ENCODE measurements at regions not wholly inside any gene's neighbourhood (a gene's known extent, or its start where the extent isn't known, plus 50 kb on each side); places are given as distances from the start of the nearest gene placed in this dataset.

- intact Hi-C loops (cut with micrococcal nuclease) = no loop called here
- no peak for TF ChIP-seq CTCF (IDR thresholded peaks at IDR 0.05)
- no peak for TF ChIP-seq EZH2 (IDR thresholded peaks at IDR 0.05; ENCODE audit: borderline replicate concordance, insufficient read depth, low read depth, low read length, poor library complexity, severe bottlenecking)
- CTCF ChIA-PET = no interaction called here
Measured at GRCh38 chr14:34243401-34243800, 218.6 kb downstream of the SPTSSA start.

GRCh38 chr14:34243001-34243400 lies 219.0 kb downstream of the SPTSSA start:
- Histone ChIP-seq H2AFZ (ENCODE audit: insufficient read depth, low read depth, low read length, poor library complexity, severe bottlenecking) (no peak overlapping the region), H3K4me1 (ENCODE audit: control insufficient read depth in 2 of 2, insufficient read depth in 2 of 2, low read length in 2 of 2) (no peaks in the 10 kb centered on the region), H3K9me3 (ENCODE audit: control extremely low read depth in 1 of 3, control insufficient read depth in 2 of 3, insufficient read depth in 1 of 3, low read length in 2 of 3) (no peaks in the 10 kb centered on the region), H3K4me3 (ENCODE audit: control extremely low read depth in 1 of 5, extremely low read depth in 1 of 5, insufficient read depth in 1 of 5, low read depth in 2 of 5, low read length in 4 of 5) (no peak overlapping the region), H3K36me3 (replicated peaks in 1 of 2; ENCODE audit: control extremely low read depth in 1 of 2, control insufficient read depth in 1 of 2, extremely low read depth in 1 of 2, insufficient read depth in 2 of 2, low read length in 1 of 2) (no peaks in the 10 kb centered on the region), H3K4me2 (replicated peaks; ENCODE audit: low read depth, low read length, poor library complexity, severe bottlenecking) (no peak overlapping the region), H3K9ac (ENCODE audit: low read length) (no peak overlapping the region), H4K20me1 (ENCODE audit: control insufficient read depth, insufficient read depth, low read length, poor library complexity, severe bottlenecking) (no peaks in the 10 kb centered on the region), H3K79me2 (ENCODE audit: control insufficient read depth, insufficient read depth, low read length) (no peaks in the 10 kb centered on the region), H3K27me3 (replicated peaks in 1 of 4; ENCODE audit: control extremely low read depth in 1 of 4, control insufficient read depth in 3 of 4, insufficient read depth in 4 of 4, low read length in 3 of 4) (no peaks in the 10 kb centered on the region), H3K27ac (ENCODE audit: low read length in 2 of 2) (no peak overlapping the region)
- POLR2A ChIA-PET = no interaction called here
- Mint-ChIP-seq H3K4me3 (no peak overlapping the region), H3K4me1 (no peaks in the 10 kb centered on the region), H3K9me3 (ENCODE audit: insufficient read depth) (no peaks in the 10 kb centered on the region), H3K27ac (no peak overlapping the region), H3K27me3 (peaks cover 20% of the 10 kb centered on the region)
- TF ChIP-seq EZH2 (IDR thresholded peaks at IDR 0.05; ENCODE audit: borderline replicate concordance, insufficient read depth, low read depth, low read length, poor library complexity, severe bottlenecking) (no peak), CTCF (IDR thresholded peaks at IDR 0.05) (no peak)
- WGBS (ENCODE audit: insufficient coverage) = no CpG with 5 or more reads among the region's 1 CpG
- CTCF ChIA-PET = no interaction called here
- intact Hi-C loops (cut with micrococcal nuclease) = no loop called here
- DNase-seq (no peak), ATAC-seq (ENCODE audit: low read depth) (no peak)

More at GRCh38 chr14:34243401-34243800, 218.6 kb downstream of the SPTSSA start:
- Histone ChIP-seq H3K4me3 (ENCODE audit: control extremely low read depth in 1 of 5, extremely low read depth in 1 of 5, insufficient read depth in 1 of 5, low read depth in 2 of 5, low read length in 4 of 5) (no peak overlapping the region), H3K27me3 (replicated peaks in 1 of 4; ENCODE audit: control extremely low read depth in 1 of 4, control insufficient read depth in 3 of 4, insufficient read depth in 4 of 4, low read length in 3 of 4) (no peaks in the 10 kb centered on the region), H3K27ac (ENCODE audit: low read length in 2 of 2) (no peak overlapping the region), H2AFZ (ENCODE audit: insufficient read depth, low read depth, low read length, poor library complexity, severe bottlenecking) (no peak overlapping the region), H4K20me1 (ENCODE audit: control insufficient read depth, insufficient read depth, low read length, poor library complexity, severe bottlenecking) (no peaks in the 10 kb centered on the region), H3K9me3 (ENCODE audit: control extremely low read depth in 1 of 3, control insufficient read depth in 2 of 3, insufficient read depth in 1 of 3, low read length in 2 of 3) (no peaks in the 10 kb centered on the region), H3K4me1 (ENCODE audit: control insufficient read depth in 2 of 2, insufficient read depth in 2 of 2, low read length in 2 of 2) (no peaks in the 10 kb centered on the region), H3K36me3 (replicated peaks in 1 of 2; ENCODE audit: control extremely low read depth in 1 of 2, control insufficient read depth in 1 of 2, extremely low read depth in 1 of 2, insufficient read depth in 2 of 2, low read length in 1 of 2) (no peaks in the 10 kb centered on the region), H3K9ac (ENCODE audit: low read length) (no peak overlapping the region), H3K79me2 (ENCODE audit: control insufficient read depth, insufficient read depth, low read length) (no peaks in the 10 kb centered on the region), H3K4me2 (replicated peaks; ENCODE audit: low read depth, low read length, poor library complexity, severe bottlenecking) (no peak overlapping the region)
- Mint-ChIP-seq H3K27ac (no peak overlapping the region), H3K27me3 (peaks cover 18% of the 10 kb centered on the region), H3K9me3 (ENCODE audit: insufficient read depth) (no peaks in the 10 kb centered on the region), H3K4me1 (no peaks in the 10 kb centered on the region), H3K4me3 (no peak overlapping the region)
- POLR2A ChIA-PET = no interaction called here
- ATAC-seq (ENCODE audit: low read depth) = no peak
- no peak for DNase-seq
- no CpG with 5 or more reads among the region's 2 CpGs for WGBS (ENCODE audit: insufficient coverage)
